ENCODE measurements at regions not wholly inside any gene's neighbourhood (a gene's known extent, or its start where the extent isn't known, plus 50 kb on each side); places are given as distances from the start of the nearest gene placed in this dataset.

DNA sequence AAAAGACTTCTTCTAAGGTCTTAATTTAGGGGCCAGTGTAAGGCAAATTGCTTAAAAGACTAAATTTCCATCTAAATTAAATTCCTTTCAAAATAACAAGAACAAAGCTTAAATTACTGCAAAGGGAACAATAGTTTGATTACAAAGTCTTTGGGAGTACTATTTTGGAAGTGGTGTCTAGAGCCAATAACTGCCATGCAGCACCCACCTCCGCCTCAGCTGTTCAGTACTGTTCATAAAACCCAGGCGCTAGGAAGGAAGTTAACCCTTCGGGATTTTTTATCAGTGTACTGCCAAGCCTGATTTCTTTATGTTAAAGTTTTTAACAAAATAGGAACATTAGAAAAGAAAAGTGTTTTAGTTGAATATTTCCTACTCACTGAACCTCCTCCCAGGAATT lies 210.1 kb downstream of the LIG4 start:
- no peak for DNase-seq (ENCODE audit: low read depth in 3 of 3)

DNA sequence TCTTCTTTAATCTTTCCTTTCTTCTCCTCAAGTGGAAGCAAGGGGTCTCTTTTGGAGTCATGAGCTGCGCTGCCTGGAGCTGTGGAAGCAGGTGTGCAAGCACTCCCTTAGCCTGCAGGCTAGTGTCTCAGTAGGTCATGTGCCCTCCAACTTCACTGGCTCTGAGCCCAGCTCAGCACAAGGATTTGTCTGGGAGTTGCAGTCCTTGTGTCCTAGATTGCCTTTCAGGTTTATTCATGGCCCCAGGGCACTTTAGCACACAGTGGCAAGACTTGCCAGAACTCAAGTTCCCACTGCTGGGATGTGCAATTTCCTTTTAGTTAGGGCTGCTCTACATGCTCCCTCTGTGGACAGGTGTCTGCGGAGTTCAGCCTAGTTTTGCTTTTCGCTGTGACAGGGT lies 211.7 kb downstream of the LIG4 start:
- DNase-seq (ENCODE audit: low read depth in 3 of 3), result no peak

GRCh38 chr13:108000998-108001397 lies 214.3 kb downstream of the LIG4 start:
- no peak for DNase-seq (ENCODE audit: low read depth in 3 of 3)

DNA sequence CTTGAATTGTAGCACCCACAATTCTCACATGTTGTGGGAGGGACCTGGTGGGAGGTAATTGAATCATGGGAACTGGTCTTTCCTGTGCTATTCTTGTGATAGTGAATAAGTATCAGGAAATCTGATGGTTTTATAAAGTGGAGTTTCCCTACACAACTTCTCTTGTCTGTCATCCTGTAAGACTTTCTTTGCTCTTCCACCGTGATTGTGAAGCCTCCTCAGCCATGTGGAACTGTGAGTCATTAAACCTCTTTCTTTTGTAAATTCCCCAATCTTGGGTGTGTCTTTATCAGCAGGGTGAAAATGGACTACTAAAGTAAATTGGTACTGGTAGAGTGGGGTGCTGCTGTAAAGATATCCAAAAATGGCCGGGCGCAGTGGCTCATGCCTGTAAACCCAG lies 215.6 kb downstream of the LIG4 start:
- no peak for DNase-seq (ENCODE audit: low read depth in 3 of 3)

DNA sequence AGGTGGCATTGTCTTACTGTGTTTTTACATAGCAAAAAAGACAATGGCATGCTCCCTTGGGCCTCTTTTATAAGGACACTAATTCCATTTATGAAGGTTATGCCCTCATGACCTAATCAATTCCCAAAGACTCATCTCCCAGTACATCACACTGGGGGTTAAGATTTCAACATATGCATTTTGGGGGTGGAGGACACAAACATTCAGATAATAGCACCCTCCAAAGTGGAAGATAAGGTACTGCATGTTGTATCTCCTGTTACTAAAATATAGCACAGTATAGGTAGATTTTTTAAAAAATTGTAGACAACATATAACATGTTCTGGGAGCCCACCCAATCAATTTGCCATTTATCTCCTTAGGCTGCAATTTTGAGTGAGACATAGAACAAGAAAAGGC lies 221.2 kb downstream of the LIG4 start:
- no peak for DNase-seq (ENCODE audit: low read depth in 3 of 3)

- DNase-seq (ENCODE audit: low read depth in 3 of 3), result no peak
Observed at GRCh38 chr13:107993239-107993949, 221.9 kb downstream of the LIG4 start.

DNA sequence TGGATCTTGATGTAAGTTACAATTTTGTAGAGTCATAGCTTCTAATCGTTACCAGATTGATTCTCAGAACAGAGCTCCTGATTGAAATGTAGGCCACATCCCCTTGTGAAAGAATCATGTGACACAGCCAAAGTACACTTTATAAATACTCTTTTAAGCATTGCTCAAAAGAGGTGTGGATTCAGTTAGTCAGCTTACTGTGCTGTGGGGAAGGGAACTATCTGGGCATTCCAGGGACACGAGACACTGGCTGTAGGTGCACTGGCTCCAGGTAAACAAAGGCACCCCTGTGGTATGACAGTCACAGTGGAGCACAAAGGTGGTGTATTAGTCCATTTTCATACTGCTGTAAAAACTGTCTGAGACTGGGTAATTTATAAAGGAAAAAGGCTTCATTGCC lies 222.8 kb downstream of the LIG4 start:
- no peak for DNase-seq (ENCODE audit: low read depth in 3 of 3)

DNA sequence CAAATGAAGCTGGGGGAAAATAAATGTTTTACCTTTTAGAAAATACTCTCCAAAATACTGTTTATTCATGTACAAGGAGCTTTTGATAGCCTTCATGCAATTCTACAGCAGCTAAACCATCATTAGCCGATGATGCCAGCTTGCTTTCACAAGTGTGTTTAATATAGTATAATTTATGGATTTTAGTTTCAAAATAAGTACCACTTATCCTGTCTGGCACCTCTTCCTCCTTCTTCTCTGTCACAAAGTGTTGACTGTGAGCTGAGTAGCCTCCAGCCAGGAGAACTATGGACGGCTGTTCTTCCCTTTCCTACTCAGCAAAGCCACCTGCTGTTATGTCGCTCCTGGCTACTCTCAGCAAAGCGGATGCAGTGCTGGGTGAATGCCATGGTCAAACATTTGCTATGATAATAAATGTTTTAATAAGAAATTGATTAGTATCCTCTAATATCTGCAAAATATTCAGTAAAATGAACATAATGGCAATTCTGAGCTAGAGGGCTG lies 238.2 kb downstream of the LIG4 start:
- no peak for DNase-seq (ENCODE audit: low read depth in 3 of 3)

DNA sequence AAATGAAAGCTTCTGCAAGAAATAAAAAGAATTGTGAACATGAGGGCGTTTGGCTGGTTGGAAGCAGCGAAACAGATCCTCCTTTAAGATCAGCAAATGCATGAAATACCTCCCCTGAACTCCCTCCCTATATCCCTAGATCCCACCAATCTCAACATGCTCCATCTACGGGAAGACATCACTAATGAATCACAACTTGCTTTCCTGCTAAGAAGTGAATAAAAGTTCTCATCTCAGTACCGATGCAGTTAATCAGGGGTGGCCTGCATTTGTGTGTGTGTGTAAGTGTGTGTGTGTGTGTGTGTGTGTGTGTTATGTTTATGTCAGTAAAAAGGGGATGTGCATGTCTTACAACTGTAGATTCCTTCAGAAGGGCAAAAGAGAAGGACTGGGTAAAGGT lies 238.7 kb downstream of the LIG4 start:
- no peak for DNase-seq (ENCODE audit: low read depth in 3 of 3)

GRCh38 chr13:107974409-107974808 lies 240.9 kb downstream of the LIG4 start:
- DNase-seq (ENCODE audit: low read depth in 3 of 3), result no peak

DNA sequence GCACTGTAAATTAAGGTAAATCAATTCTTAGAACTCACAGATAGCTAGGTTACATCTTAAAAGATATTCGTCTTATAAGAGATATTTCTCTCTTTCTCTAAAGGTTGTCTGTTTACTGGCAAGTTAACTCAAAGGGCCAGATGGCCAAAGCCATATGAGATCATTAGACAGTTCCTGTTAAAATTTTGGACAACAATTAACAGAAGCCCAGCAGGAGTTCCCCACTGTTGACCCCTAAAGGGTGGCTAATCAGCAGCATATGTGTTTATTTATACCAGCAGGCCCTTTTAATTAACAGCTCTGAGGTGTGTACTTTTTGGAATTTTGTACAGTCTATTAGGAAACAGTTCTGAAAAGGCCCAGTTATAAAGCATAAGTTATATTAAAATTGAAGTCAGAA lies 245.8 kb downstream of the LIG4 start:
- DNase-seq (ENCODE audit: low read depth in 3 of 3), result no peak

- DNase-seq (ENCODE audit: low read depth in 3 of 3), result no peak
Observed at GRCh38 chr13:107968470-107968869, 246.9 kb downstream of the LIG4 start.

- no peak for DNase-seq (ENCODE audit: low read depth in 3 of 3)
Observed at GRCh38 chr13:107964395-107964794, 250.9 kb downstream of the LIG4 start.

DNA sequence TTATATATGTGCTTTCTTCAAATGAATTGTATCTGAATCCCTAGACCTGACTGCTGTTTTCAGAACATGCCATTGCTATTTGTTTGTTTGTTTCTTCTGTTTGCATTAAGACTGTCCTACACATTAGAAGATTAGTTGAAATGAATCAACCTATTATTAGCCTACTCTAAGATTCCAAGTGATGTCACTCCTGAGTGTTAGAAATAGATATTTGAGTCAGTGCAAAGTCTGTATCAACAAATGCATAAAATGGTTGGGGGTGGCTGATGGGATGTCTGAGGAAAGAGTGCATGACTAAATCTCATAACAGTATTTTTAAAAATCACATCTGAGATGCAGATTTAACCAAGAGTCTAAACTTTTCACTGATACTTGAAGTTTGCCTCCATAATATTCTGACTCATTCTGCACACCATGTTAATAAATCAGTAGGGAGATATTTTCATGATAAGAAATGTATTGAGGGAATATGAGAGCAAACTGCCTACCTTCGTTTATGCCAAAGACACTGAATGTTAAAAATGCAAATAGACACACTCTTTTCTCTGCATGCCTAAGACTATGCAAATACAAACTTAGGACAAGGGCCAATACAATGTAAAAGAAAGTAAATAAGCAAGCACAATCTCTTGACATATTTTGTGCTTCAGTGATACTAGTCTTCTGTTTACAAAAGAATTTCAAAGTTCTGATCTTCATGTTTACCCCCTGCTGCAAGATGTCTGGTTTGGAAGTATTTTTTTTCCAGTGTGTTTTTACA lies 253.3 kb downstream of the LIG4 start:
- DNase-seq (ENCODE audit: low read depth in 3 of 3), result no peak

- DNase-seq (ENCODE audit: low read depth in 3 of 3), result no peak
Observed at GRCh38 chr13:107960301-107960700, 255.0 kb downstream of the LIG4 start.

GRCh38 chr13:107956889-107957288 lies 258.4 kb downstream of the LIG4 start:
- DNase-seq (ENCODE audit: low read depth in 3 of 3), result no peak

GRCh38 chr13:107942030-107942617 lies 273.2 kb downstream of the LIG4 start:
- no peak for DNase-seq (ENCODE audit: low read depth in 3 of 3)

DNA sequence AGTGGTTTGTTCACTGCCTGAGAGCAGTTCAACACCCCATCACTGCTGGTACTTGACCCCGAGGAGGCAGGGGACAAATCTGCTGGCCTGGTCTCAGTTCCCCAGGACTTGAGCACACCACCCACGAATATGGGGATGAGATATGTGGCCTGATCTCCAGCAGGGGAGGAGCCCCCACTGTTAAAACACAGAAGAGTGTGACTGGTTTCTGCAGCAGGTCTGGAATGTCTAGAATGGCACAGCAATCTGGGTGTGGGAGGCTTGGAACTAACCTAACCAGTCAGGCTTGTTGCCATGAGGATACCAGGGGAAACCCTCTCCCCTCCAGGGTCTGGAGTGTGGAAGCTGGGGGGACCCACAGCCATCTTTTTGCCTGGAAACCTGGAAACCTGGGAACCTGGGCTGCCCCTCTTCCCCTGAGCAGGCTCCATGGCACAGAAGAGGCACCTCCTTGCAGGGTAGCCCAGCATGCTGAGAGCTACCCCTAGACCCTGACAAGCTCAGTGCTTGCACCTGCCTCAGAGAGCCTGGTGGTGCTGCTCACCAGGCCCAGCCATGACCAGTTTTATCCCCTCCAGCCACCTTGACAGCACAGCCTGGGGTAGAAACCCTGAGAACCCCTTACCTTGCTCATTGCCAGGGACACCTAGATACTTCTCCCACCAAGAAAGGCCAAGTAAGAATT lies 273.8 kb downstream of the LIG4 start:
- no peak for DNase-seq (ENCODE audit: low read depth in 3 of 3)

- no peak for DNase-seq (ENCODE audit: low read depth in 3 of 3)
Observed at GRCh38 chr13:107937848-107938247, 277.5 kb downstream of the LIG4 start.

DNA sequence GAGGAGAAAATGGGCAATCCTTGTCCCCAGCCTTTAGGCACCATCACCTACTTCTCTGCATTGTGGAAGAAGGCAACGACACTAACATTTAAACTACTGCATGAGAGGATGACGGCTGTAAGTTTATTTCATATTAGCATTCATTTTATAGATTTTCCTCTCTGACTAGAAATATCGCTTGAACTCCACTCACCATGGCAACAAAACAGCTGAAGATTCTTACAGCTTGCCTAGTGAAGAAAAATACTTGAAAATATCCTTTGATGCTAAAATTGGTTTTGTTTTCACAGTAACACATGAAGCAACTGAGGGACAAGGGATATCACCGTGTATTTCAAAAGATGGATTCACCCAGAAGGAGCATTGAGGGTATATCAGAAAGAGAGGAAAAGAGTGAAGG lies 284.3 kb downstream of the LIG4 start:
- no peak for DNase-seq (ENCODE audit: low read depth in 3 of 3)

GRCh38 chr13:107928762-107929161 lies 286.6 kb downstream of the LIG4 start:
- DNase-seq (ENCODE audit: low read depth in 3 of 3), result no peak

DNA sequence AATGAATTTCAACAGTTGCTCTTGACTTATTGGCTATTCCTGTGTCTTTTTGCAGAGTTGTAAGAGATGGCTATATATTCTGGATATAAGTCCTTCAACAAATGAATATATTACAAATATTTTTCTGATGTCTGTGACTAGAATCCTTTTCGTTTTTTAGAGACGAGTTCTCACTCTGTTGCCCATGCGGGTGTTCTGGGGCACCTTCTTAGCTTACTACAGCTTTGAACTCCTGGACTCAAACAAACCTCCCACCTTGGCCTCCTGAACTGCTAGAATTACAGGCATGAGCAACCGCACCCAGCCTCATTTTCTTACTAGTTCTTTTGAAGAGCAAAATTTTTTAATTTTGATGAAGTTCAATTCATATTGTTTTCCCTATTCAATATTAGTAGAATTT lies 287.8 kb downstream of the LIG4 start:
- DNase-seq (ENCODE audit: low read depth in 3 of 3), result no peak
